GM18505 (cell line): ENCODE measurements at regions not wholly inside any gene's neighbourhood (a gene's known extent, or its start where the extent isn't known, plus 50 kb on each side); places are given as distances from the start of the nearest gene placed in this dataset.
A peak's percentile ranks its signal among the peaks of the same experiment; 100 is the strongest.
"Not testable (repeated sequence)": the region's sequence is repeated elsewhere in the genome, so short reads cannot be mapped to it uniquely, and the experiment has no call there.

ENCODE experiments used
- ATAC-seq: cut with Tn5 transposase; IDR thresholded peaks from one replicate; pipeline ENCODE4 v1.9.1; 2021; ENCODE audit not compliant: unreplicated experiment
- POLR2A ChIP-seq: IDR thresholded peaks from 4 replicates; pipeline ENCODE4 v1.6.1; 2011; ENCODE audit warnings: borderline replicate concordance; ENCODE audit not compliant: insufficient read depth, insufficient read length; ENCODE audit errors: extremely low read depth

DNA sequence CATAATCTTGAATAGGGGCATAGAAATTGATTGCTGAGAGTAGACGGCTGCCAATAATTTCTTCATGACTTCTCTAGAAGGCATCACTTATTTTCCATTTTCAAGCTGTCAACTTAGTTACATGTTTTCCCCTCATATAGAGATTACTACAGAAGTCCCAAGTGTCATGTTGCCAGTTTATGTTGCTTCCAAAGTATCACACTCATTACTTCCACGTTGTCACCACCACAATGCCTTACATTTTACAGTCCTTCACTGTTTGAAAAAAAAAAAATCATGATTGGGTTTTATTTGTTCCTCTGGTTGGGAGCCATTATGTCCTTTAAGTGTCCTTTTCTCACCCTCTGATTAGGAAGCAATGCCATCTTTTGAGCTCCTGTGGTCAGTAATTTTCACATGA is 2144.6 kb upstream of the ACO1 start:
- no peak for ATAC-seq
- TF ChIP-seq POLR2A = no peak

DNA sequence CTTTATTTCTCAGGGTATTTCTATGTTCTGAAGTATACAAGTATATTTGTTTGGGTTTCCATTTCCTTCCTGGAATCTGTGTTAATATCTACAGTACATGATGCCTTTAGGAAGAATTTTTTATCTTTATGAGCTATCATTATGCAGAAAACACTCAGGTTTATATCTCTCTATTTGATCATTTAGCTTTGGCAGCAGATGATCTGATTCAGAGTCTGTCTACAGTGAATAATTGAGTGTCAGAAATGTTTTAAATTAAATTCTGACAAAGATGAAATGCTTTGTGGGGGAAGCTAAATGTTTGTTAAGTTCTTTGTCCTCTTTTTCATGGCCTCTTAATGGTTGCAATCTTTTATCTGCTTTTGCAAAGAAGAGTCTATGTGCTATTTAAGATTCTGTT is 2141.0 kb upstream of the ACO1 start:
- no peak for TF ChIP-seq POLR2A
- no peak for ATAC-seq

DNA sequence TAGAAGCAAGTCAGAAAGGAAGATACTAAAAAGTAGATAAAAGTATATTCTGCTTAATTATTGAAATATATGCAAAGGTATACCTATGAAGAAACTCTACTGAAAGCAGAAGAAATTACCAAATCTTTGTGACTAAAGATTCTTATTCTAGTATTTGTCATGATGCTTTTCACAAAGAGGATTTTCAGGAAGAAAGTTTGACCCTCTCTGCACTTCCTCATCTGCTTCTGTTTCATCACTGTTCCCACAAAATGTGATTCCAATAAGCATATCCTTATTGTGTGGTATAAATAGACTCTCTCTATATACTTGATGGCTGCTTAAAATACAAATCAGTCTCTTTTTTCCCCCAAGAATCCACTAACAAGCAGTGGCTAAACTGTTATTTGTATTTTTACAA is 2139.6 kb upstream of the ACO1 start:
- no peak for ATAC-seq
- TF ChIP-seq POLR2A = no peak

DNA sequence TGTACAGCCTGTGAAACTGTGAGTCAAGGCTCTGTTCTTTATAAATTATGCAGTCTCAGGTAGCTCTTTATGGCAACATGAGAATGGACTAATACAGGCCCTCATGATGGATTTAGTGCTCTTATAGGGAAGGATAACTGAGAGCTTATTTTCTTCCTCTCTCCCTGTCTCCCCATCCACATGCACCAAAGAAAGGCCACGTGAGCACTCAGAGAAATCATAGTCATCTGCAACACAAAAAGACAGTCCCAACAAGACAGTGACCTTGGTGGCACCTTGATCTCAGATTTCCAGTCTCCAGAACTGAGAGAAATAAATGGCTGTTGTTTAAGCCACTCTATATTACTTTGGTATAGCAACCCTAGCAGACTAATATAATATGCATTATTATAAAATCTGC is 2133.6 kb upstream of the ACO1 start:
- ATAC-seq = no peak
- TF ChIP-seq POLR2A = no peak

DNA sequence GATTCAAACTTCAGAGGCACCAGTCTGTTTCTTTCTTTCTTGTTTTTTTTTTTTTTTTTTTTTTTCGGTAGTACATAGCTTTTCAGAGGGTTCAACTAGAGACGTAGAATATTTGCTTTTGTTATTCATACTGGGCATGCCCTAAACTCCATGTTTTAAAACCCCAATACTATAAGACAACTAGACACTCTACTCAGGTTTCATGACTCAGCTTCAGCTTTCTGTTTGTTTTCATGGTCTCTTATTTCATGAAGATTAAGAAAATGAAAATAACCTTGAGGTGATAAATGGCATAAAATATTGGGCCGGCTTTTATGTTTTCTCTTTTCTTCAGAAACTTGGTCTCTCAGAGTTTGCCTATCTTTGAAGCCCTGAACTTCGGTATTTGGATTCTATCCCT is 2126.3 kb upstream of the ACO1 start:
- no peak for ATAC-seq
- TF ChIP-seq POLR2A = no peak

DNA sequence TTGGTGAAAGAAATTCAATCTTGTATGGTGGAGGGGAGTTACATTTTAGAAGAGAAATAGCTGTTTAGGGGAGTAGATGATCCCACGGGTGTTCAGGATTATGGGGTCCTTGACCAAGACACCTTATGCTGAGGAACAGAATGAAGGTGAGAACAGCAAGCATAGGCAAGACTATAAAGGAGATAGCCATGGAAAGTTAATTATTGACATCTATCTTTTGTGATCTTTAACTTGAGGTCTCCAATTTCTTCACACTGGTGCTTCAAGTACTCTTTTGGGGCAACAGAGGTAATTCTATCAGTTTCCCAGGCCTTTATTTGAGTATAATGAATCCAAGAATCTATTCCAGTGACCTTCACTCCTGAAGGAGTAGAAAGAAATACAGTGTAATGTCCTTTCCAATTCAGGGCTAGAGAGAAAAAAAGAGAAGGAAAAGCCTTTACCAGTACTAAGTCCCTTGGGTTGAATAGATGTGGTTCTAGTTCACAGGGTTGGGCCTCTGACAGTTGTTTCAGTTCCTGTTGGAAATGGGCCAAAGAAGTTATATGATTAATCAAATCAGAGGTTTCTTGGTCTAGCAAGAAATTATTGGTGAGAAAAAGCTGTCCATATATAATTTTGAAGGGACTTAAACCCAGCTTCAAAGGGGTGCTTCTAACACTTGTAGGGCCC is 2104.1 kb upstream of the ACO1 start:
- peak; percentile 85 for ATAC-seq
- no peak for TF ChIP-seq POLR2A

DNA sequence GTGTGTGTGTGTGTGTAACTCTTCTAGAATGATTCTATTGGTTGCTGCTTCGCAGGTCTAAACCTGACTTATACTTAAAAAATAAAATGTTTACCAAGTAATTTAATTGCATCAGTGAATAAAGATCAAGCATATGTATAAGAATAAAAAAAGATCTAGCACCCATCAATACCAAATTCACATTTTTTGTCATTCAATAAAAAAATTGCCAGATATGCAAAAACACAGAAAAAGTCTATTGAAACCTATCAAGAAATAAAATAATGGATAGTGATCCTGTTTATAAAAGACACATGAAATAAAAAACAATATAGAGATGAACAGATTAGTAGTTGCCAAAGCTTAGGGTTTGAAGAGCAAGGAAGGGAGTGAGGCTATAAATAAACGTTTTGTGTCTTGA is 2095.0 kb upstream of the ACO1 start:
- ATAC-seq = no peak
- TF ChIP-seq POLR2A = no peak

DNA sequence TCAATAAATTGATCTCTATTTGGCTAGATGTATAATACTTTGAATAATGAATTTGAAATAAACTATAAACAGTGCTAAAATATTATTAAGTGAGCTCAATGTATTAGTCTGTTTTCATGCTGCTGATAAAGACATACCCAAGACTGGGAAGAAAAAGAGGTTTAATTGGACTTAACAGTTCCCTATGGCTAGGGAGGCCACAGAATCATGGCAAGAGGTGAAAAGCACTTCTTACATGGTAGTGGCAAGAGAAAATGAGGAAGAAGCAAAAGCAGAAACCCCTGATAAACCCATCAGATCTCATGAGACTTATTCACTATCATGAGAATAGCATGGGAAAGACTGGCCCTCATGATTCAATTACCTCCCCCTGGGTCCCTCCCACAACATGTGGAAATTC is 2092.4 kb upstream of the ACO1 start:
- not testable (repeated sequence) for ATAC-seq

DNA sequence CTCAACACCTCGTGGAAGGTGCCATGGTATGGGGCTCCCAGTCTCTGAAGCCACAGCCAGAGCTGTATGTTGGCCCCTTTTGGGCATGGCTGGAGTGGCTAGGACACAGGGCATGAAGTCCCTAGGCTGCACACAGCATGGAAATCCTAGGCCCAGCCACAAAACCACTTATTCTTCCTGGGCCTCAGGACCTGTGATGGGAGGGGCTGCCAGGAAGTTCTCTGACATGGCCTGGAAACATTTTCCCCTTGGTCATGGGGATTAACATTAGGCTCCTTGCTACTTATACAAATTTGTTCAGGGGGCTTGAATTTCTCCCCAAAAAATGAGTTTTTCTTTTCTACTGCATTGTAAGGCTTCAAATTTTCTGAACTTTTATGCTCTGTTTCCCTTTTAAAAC is 2091.2 kb upstream of the ACO1 start:
- no peak for ATAC-seq
- no peak for TF ChIP-seq POLR2A

DNA sequence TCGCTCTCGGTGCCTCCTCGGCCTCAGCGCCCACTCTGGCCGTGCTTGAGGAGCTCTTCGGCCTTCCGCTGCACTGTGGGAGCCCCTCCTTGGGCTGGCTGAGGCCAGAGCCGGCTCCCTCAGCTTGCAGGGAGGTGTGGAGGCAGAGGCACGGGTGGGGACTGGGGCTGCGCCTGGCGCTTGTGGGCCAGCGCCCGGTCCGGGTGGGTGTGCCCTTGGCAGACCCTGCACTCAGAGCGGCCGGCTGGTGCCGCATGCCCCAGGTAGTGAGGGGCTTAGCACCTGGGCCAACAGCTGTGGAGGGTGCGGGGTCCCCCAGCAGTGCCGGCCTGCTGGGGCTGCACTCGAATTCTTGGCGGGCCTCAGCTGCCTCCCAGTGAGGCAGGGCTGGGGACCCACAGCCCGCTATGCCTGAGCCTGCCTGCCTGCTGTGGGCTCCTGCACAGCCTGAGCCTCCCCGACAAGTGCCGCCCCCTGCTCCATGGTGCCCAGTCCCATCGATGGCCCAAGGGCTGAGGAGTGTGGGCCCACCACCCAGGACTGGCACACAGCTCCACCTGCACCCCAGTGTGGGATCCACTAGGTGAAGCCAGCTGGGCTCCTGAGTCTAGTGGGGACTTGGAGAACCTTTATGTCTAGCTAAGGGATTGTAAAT is 2085.2 kb upstream of the ACO1 start:
- no peak for ATAC-seq
- TF ChIP-seq POLR2A = no peak

DNA sequence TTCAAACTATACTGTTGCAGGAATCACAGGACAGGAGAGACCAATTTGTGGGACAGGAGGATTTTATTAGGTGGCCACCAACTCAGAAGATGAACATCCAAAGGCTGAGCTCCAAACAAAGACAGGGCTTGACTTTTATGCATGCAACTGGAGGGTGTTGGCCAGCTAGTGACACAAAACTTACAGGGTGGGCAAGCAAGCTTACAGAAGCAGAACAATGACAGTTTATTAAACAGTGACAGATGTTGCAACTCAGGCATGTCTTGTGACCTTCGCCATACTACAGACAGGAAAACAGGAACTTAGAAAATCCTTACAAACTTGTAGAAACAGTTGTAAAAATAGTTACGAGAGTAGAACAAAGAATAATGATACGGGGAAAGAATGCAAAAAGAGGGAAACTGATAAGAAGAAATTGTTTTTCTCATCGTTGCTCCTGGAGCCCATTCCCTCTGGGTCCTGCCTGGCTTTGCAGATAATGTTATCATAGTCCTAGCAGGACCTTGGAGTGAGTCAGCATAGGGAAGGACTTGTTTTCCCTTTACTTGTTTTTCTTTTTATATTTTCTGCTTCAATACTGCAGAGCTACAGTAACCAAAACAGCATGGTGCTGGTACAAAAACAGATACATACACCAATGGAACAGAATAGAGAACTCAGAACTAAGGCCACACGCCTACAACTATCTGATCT is 2083.0 kb upstream of the ACO1 start:
- ATAC-seq = no peak
- no peak for TF ChIP-seq POLR2A

DNA sequence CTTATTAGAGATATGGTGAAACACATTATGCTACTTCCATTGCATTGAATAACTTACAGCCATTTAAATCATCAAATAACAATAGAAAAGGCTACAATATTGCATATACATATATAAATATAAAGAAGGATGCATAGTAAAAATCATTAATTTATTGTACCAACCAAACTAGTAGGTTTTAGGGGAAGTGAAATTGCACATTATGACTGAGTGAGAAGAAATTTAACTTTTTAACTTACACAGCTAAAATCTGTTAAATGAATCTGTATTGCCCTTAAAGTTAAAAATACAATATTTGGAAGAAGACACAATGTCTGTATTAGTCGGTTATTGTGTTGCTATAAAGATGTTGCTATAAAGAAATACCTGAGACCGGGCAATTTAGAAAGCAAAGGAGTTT is 2073.7 kb upstream of the ACO1 start:
- no peak for TF ChIP-seq POLR2A
- no peak for ATAC-seq

DNA sequence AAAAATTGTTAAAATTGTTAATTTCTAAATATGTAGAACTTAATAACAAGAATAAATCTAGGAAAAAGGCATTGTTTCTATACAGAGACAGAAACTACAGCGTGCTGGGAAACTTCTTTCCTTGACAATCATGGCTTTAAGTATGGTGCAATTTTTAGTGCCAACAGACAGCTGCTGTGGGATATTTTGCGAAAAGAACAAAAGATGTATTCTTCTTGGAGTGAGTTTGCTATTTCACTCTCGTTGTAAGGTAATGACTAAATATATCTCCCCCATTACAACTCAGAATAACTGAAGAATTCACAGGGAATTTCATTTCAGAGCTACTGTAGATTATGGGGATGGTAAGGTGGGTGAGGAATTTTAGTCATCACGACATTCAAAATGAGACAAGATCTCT is 2055.0 kb upstream of the ACO1 start:
- ATAC-seq = no peak
- TF ChIP-seq POLR2A = no peak

DNA sequence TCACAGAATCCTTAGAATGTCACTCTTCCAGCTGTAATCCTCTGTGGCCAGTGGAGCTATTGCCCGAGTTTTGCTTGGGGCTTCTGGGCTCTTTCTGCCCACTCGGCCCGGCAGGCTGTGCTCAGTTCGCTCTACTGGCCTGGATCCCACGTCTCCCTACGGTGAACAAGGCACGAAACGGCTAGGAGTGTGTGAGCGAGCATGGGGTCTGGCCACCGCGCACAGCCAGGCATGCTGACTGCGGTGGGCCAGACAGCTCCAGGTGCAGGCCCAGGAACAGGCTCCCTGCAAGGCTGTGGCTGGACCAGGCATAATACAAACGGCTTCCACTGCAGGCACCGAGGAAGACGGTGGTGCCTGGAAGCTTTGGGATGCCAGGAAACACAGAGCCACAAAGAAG is 2035.5 kb upstream of the ACO1 start:
- ATAC-seq = no peak
- no peak for TF ChIP-seq POLR2A
